IMR-90 (cell line): ENCODE measurements at regions not wholly inside any gene's neighbourhood (a gene's known extent, or its start where the extent isn't known, plus 50 kb on each side); places are given as distances from the start of the nearest gene placed in this dataset.

Experiments used
- ATAC-seq: fragments of 200-7000 bp; cut with Tn5 transposase; 2 replicates; pipeline ENCODE4 v1.9.1; 2020; ENCODE audit warnings: low read depth, mild to moderate bottlenecking, moderate library complexity
- BruUV-seq: library from RNA; stranded (reverse); fragments of 400-500 nt; replicated peaks from 2 replicates; lab custom pipeline; 2021; lab: Mats Ljungman, UMichigan
- CTCF ChIA-PET: fragments of 300-600 bp; formaldehyde crosslinking; extraction: SDS; loops from one replicate; lab custom pipeline; 2021; ENCODE audit warnings: antibody characterized with exemption; lab: Yijun Ruan, JAX
- POLR2A ChIA-PET: fragments of 300-600 bp; sonication (Branson Sonifier 250); formaldehyde crosslinking; loops from one replicate; lab custom pipeline; 2022; ENCODE audit warnings: antibody characterized with exemption; ENCODE audit not compliant: unreplicated experiment; lab: Charles Lee
- DNase-seq: peaks from one replicate; pipeline ENCODE4 v3.0.0; 2013
- H2AFZ ChIP-seq: replicated peaks from 2 replicates; pipeline ENCODE3; 2013; ENCODE audit warnings: low read length, mild to moderate bottlenecking; ENCODE audit not compliant: poor library complexity
- H2AK5ac ChIP-seq: 2 replicates; pipeline ENCODE4 v1.6.1; 2013; ENCODE audit warnings: low read depth, low read length, inconsistent platforms
- H2AK9ac ChIP-seq: replicated peaks from 2 replicates; pipeline ENCODE3; 2013; ENCODE audit warnings: mild to moderate bottlenecking, low read depth, low read length, moderate library complexity; ENCODE audit not compliant: poor library complexity
- H2BK120ac ChIP-seq: 2 replicates; pipeline ENCODE4 v1.6.1; 2013; ENCODE audit warnings: low read depth, low read length, inconsistent platforms
- H2BK15ac ChIP-seq: 3 replicates; pipeline ENCODE4 v1.6.1; 2013; ENCODE audit warnings: low read depth, low read length, inconsistent platforms
- H2BK20ac ChIP-seq: 2 replicates; pipeline ENCODE4 v1.6.1; 2013; ENCODE audit warnings: low read depth, mild to moderate bottlenecking, inconsistent platforms, low read length, moderate library complexity
- H2BK5ac ChIP-seq: 2 replicates; pipeline ENCODE4 v1.6.1; 2013; ENCODE audit warnings: mild to moderate bottlenecking, low read depth, low read length, inconsistent platforms; ENCODE audit not compliant: poor library complexity, severe bottlenecking
- H3K14ac ChIP-seq: replicated peaks from 2 replicates; pipeline ENCODE4 v1.6.1; 2013; ENCODE audit warnings: low read depth, low read length, inconsistent platforms
- H3K18ac ChIP-seq: 2 replicates; pipeline ENCODE4 v1.6.1; 2013; ENCODE audit warnings: low read depth, low read length, control low read depth
- H3K23ac ChIP-seq: 2 replicates; pipeline ENCODE4 v1.6.1; 2013; ENCODE audit warnings: low read depth, low read length, inconsistent platforms
- H3K27ac ChIP-seq: 2 replicates; pipeline ENCODE4 v1.5.1; 2013; ENCODE audit warnings: mild to moderate bottlenecking, control low read depth, low read length; ENCODE audit not compliant: insufficient read depth
- H3K27me3 ChIP-seq: 2 replicates; pipeline ENCODE4 v1.6.1; 2013; ENCODE audit warnings: low read length; ENCODE audit not compliant: control insufficient read depth, insufficient read depth
- H3K36me3 ChIP-seq: 2 replicates; pipeline ENCODE4 v1.6.1; 2013; ENCODE audit warnings: low read length, mixed read lengths; ENCODE audit not compliant: control insufficient read depth, insufficient read depth
- H3K4ac ChIP-seq: 2 replicates; pipeline ENCODE4 v1.6.1; 2013; ENCODE audit warnings: low read depth, low read length, inconsistent platforms
- H3K4me1 ChIP-seq: 2 replicates; pipeline ENCODE4 v1.6.1; 2013; ENCODE audit warnings: low read length, mixed read lengths; ENCODE audit not compliant: control insufficient read depth, insufficient read depth
- H3K4me2 ChIP-seq: 2 replicates; pipeline ENCODE4 v1.6.1; 2013; ENCODE audit warnings: low read depth, mild to moderate bottlenecking, control low read depth, low read length, moderate library complexity
- H3K4me3 ChIP-seq: 2 replicates; pipeline ENCODE4 v1.5.1; 2013; ENCODE audit warnings: low read depth, mild to moderate bottlenecking, control low read depth, low read length, moderate library complexity; ENCODE audit not compliant: insufficient read depth
- H3K56ac ChIP-seq: 2 replicates; pipeline ENCODE4 v1.6.1; 2013; ENCODE audit warnings: low read length, inconsistent platforms; ENCODE audit not compliant: insufficient read depth; ENCODE audit errors: extremely low read depth
- H3K79me1 ChIP-seq, 2 experiments: 2 replicates each; pipeline ENCODE4 v1.6.1; 2013; ENCODE audit warnings: low read length in 2 of 2, inconsistent platforms in 1 of 2, low read depth in 1 of 2
- H3K9ac ChIP-seq: 2 replicates; pipeline ENCODE4 v1.6.1; 2013; ENCODE audit warnings: low read depth, low read length, control low read depth
- H3K9me1 ChIP-seq: 2 replicates; pipeline ENCODE4 v1.6.1; 2013; ENCODE audit warnings: low read length, inconsistent platforms; ENCODE audit not compliant: insufficient read depth
- H3K9me3 ChIP-seq: 2 replicates; pipeline ENCODE4 v1.6.1; 2013; ENCODE audit warnings: low read length; ENCODE audit not compliant: control insufficient read depth, insufficient read depth
- H4K20me1 ChIP-seq: 2 replicates; pipeline ENCODE4 v1.6.1; 2013; ENCODE audit warnings: low read length, inconsistent platforms; ENCODE audit not compliant: insufficient read depth
- H4K5ac ChIP-seq: 2 replicates; pipeline ENCODE4 v1.6.1; 2013; ENCODE audit warnings: mild to moderate bottlenecking, low read depth, low read length, control low read depth
- H4K8ac ChIP-seq, 2 experiments: 2 replicates each; pipeline ENCODE4 v1.6.1; 2013; ENCODE audit warnings: low read depth in 2 of 2, low read length in 2 of 2, control low read depth in 1 of 2, inconsistent platforms in 1 of 2
- H4K91ac ChIP-seq: 2 replicates; pipeline ENCODE4 v1.6.1; 2013; ENCODE audit warnings: low read depth, low read length, inconsistent platforms; ENCODE audit not compliant: insufficient read depth
- BHLHE40 ChIP-seq: fragments of 150-350 bp; IDR thresholded peaks from 2 replicates; pipeline ENCODE4 v1.6.1; 2016; ENCODE audit warnings: mild to moderate bottlenecking, low read depth, low read length
- CEBPB ChIP-seq: IDR thresholded peaks from 2 replicates; pipeline ENCODE4 v1.6.1; 2012; ENCODE audit warnings: low read depth, low read length, improper control_type of control experiment
- CHD1 ChIP-seq: IDR thresholded peaks from 2 replicates; pipeline ENCODE4 v1.6.1; 2012; ENCODE audit warnings: low read depth, low read length, improper control_type of control experiment
- FOS ChIP-seq: fragments of 150-350 bp; IDR thresholded peaks from 2 replicates; pipeline ENCODE4 v1.6.1; 2016; ENCODE audit warnings: low read depth, low read length
- MAFK ChIP-seq: IDR thresholded peaks from 2 replicates; pipeline ENCODE4 v1.6.1; 2012; ENCODE audit warnings: low read depth, low read length, improper control_type of control experiment
- MAZ ChIP-seq: IDR thresholded peaks from 2 replicates; pipeline ENCODE4 v1.6.1; 2012; ENCODE audit warnings: low read depth, mild to moderate bottlenecking, low read length, improper control_type of control experiment, moderate library complexity, borderline replicate concordance
- MXI1 ChIP-seq: IDR thresholded peaks from 2 replicates; pipeline ENCODE4 v1.6.1; 2012; ENCODE audit warnings: low read depth, mild to moderate bottlenecking, low read length, moderate library complexity, borderline replicate concordance
- NFE2L2 ChIP-seq: fragments of 150-350 bp; IDR thresholded peaks from 2 replicates; pipeline ENCODE4 v1.6.1; 2016; ENCODE audit warnings: low read depth, mild to moderate bottlenecking, low read length
- POLR2A ChIP-seq: IDR thresholded peaks from 2 replicates; pipeline ENCODE4 v1.6.1; 2012; ENCODE audit warnings: mild to moderate bottlenecking, low read depth, low read length
- RAD21 ChIP-seq: IDR thresholded peaks from 2 replicates; pipeline ENCODE4 v1.6.1; 2012; ENCODE audit warnings: low read length, improper control_type of control experiment
- RCOR1 ChIP-seq: IDR thresholded peaks from 2 replicates; pipeline ENCODE4 v1.6.1; 2012; ENCODE audit warnings: mild to moderate bottlenecking, low read length, improper control_type of control experiment; ENCODE audit not compliant: insufficient replicate concordance
- RFX5 ChIP-seq: IDR thresholded peaks from 2 replicates; pipeline ENCODE4 v1.8.0; 2012; ENCODE audit warnings: low read depth, mild to moderate bottlenecking, low read length, moderate library complexity
- SMC3 ChIP-seq: fragments of 150-350 bp; IDR thresholded peaks from 2 replicates; pipeline ENCODE4 v1.6.1; 2016; ENCODE audit warnings: low read depth, mild to moderate bottlenecking, antibody characterized with exemption, low read length, moderate library complexity
- WGBS, 2 experiments: methylation state at CpG; one replicate each; pipeline versions ENCODE4 v1.1.5 to v1.1.7; 2013; ENCODE audit warnings: missing lambda C conversion rate in 2 of 2; ENCODE audit not compliant: insufficient read length in 1 of 2; ENCODE audit errors: extremely low coverage in 2 of 2; 5-methylcytosine and 5-hydroxymethylcytosine counted together
- dilution Hi-C: fragments of 300-500 bp; cut with HindIII; formaldehyde crosslinking; loops from one replicate; pipeline ENCODE4 v1.14.3; 2018; ENCODE audit warnings: low sequenced_read_pairs; ENCODE audit not compliant: unreplicated experiment
- in situ Hi-C: fragments of 300-500 bp; cut with MboI; formaldehyde crosslinking; loops from 3 replicates; pipeline ENCODE4 v1.14.3; 2019; ENCODE audit warnings: low sequenced_read_pairs, inconsistent platforms, mixed read lengths
- intact Hi-C: fragments of 100-400 bp; cut with micrococcal nuclease; formaldehyde crosslinking; loops from 2 replicates; pipeline ENCODE4 v1.10.0; 2022
- TF ChIP-seq, protein P1 (sequence below): fragments of 150-350 bp; IDR thresholded peaks from 2 replicates; pipeline ENCODE4 v1.6.1; 2017; ENCODE audit warnings: mild to moderate bottlenecking, antibody characterized with exemption, low read length, low read depth
- TF ChIP-seq, protein P2 (sequence below): conservative IDR thresholded peaks from 2 replicates; pipeline ENCODE4 v1.5.1; 2012; ENCODE audit warnings: mild to moderate bottlenecking, low read depth, low read length, improper control_type of control experiment
- TF ChIP-seq, protein P3 (sequence below): fragments of 150-350 bp; IDR thresholded peaks from 2 replicates; pipeline ENCODE4 v1.6.1; 2016; ENCODE audit warnings: low read depth, mild to moderate bottlenecking, low read length, moderate library complexity, borderline replicate concordance

DNA sequence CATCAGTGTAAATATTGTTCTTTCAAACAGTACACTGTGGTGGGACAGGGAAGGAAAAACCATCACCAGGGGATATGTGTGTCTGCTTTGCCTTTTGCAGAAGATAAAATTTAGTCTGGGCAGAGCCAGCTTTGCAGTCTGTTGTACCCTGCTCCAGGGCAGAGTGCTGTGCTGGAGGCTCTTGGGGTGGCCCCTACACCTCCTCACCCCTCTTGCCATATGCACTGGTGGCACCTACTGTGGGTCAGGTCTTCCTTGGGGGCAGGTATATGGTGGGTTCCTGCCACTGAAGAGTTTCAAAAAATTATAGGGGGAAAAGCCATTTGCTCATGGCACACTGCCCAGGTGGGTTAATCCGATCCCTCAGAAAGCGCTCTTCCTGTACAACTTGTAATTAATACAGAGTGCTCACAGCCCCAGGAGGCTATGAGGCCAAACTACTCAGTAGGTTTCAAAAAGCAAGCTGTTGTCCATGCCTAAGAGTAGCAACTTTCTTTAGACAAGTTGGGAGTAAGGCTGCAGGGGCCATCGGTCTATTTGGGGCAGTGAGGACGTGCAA lies 112.7 kb upstream of the BMPER start:
- no peak overlapping the region for H2AFZ ChIP-seq
- H3K9me1 ChIP-seq: no peaks in the 10 kb centered on the region
- H2BK5ac ChIP-seq: no peak overlapping the region
- ATAC-seq (no peak), DNase-seq (no peak)
- H3K79me1 ChIP-seq: no peaks in the 10 kb centered on the region
- H4K91ac ChIP-seq: no peak overlapping the region
- intact Hi-C loops: no loop called here
- no peak overlapping the region for H3K14ac ChIP-seq
- H3K4me3 ChIP-seq: no peak overlapping the region
- H2BK20ac ChIP-seq: no peak overlapping the region
- no peak overlapping the region for H2AK5ac ChIP-seq
- no CpG with 5 or more reads among the region's 4 CpGs for WGBS, 2 experiments
- H3K23ac ChIP-seq: no peak overlapping the region
- no peak overlapping the region for H2BK15ac ChIP-seq
- ChIA-PET CTCF (no interaction called here), POLR2A (no interaction called here)
- H2BK120ac ChIP-seq: no peak overlapping the region
- no peak overlapping the region for H3K18ac ChIP-seq
- H4K20me1 ChIP-seq: no peaks in the 10 kb centered on the region
- no peak overlapping the region for H3K27ac ChIP-seq
- peaks cover 8% of the 10 kb centered on the region for H3K27me3 ChIP-seq
- in situ Hi-C loops: no loop called here
- H3K9me3 ChIP-seq: no peaks in the 10 kb centered on the region; the same call in 1 of the 2 replicates
- no peak for TF ChIP-seq MAZ
- no peak for TF ChIP-seq RCOR1
- TF ChIP-seq NFE2L2: no peak
- TF ChIP-seq FOS: no peak
- TF ChIP-seq MXI1: no peak
- TF ChIP-seq, protein P1, sequence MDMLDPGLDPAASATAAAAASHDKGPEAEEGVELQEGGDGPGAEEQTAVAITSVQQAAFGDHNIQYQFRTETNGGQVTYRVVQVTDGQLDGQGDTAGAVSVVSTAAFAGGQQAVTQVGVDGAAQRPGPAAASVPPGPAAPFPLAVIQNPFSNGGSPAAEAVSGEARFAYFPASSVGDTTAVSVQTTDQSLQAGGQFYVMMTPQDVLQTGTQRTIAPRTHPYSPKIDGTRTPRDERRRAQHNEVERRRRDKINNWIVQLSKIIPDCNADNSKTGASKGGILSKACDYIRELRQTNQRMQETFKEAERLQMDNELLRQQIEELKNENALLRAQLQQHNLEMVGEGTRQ: no peak
- no peak for TF ChIP-seq CHD1
- no peak for TF ChIP-seq CEBPB
- no peak for TF ChIP-seq RFX5
- no peak for TF ChIP-seq RAD21
- no peak for TF ChIP-seq MAFK
- no peak for TF ChIP-seq POLR2A
- TF ChIP-seq SMC3: no peak
- TF ChIP-seq, protein P2, sequence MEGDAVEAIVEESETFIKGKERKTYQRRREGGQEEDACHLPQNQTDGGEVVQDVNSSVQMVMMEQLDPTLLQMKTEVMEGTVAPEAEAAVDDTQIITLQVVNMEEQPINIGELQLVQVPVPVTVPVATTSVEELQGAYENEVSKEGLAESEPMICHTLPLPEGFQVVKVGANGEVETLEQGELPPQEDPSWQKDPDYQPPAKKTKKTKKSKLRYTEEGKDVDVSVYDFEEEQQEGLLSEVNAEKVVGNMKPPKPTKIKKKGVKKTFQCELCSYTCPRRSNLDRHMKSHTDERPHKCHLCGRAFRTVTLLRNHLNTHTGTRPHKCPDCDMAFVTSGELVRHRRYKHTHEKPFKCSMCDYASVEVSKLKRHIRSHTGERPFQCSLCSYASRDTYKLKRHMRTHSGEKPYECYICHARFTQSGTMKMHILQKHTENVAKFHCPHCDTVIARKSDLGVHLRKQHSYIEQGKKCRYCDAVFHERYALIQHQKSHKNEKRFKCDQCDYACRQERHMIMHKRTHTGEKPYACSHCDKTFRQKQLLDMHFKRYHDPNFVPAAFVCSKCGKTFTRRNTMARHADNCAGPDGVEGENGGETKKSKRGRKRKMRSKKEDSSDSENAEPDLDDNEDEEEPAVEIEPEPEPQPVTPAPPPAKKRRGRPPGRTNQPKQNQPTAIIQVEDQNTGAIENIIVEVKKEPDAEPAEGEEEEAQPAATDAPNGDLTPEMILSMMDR: no peak
- no peak for TF ChIP-seq BHLHE40
- TF ChIP-seq, protein P3, sequence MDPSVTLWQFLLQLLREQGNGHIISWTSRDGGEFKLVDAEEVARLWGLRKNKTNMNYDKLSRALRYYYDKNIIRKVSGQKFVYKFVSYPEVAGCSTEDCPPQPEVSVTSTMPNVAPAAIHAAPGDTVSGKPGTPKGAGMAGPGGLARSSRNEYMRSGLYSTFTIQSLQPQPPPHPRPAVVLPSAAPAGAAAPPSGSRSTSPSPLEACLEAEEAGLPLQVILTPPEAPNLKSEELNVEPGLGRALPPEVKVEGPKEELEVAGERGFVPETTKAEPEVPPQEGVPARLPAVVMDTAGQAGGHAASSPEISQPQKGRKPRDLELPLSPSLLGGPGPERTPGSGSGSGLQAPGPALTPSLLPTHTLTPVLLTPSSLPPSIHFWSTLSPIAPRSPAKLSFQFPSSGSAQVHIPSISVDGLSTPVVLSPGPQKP: no peak
- H3K4ac ChIP-seq: no peak overlapping the region
- H3K9ac ChIP-seq: no peak overlapping the region
- H3K56ac ChIP-seq: no peak overlapping the region
- no peaks in the 10 kb centered on the region for H3K36me3 ChIP-seq
- dilution Hi-C loops: no loop called here
- no peak overlapping the region for H2AK9ac ChIP-seq
- no TSS peak for BruUV-seq
- H4K5ac ChIP-seq: no peak overlapping the region
- no peak overlapping the region for H4K8ac ChIP-seq
- H3K4me2 ChIP-seq: no peak overlapping the region
- no peaks in the 10 kb centered on the region for H3K4me1 ChIP-seq
